ENCODE measurements at regions not wholly inside any gene's neighbourhood (a gene's known extent, or its start where the extent isn't known, plus 50 kb on each side); places are given as distances from the start of the nearest gene placed in this dataset.

DNA sequence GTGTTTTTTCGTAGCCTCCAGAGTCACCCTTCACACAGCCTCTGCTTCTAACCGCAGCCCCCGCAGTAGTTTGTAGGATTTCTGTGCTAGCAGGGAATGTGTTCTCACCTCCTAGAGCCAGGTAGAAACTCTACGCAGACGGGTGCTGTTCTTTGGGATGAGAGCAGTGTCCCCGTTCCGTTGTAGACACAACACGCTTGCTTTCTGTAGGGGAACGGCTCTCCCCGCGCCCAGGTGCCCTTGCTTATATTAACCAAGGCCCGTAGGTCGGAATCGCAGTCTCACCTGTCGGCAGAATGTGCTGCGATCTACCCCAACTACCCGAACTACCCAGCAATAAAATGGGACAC is 111.8 kb upstream of the NBPF11 start:
- TF ChIP-seq CTCF (conservative IDR thresholded peaks at IDR 0.05 in 1 of 2, IDR thresholded peaks at IDR 0.05 in 1 of 2; ENCODE audit: low read depth in 1 of 2, low read length in 2 of 2), result no peak
- TF ChIP-seq EZH2 (IDR thresholded peaks at IDR 0.05; ENCODE audit: low read length, missing control alignments), result no peak
